ENCODE measurements at regions not wholly inside any gene's neighbourhood (a gene's known extent, or its start where the extent isn't known, plus 50 kb on each side); places are given as distances from the start of the nearest gene placed in this dataset.
"Not testable (repeated sequence)": the region's sequence is repeated elsewhere in the genome, so short reads cannot be mapped to it uniquely, and the experiment has no call there.

DNA sequence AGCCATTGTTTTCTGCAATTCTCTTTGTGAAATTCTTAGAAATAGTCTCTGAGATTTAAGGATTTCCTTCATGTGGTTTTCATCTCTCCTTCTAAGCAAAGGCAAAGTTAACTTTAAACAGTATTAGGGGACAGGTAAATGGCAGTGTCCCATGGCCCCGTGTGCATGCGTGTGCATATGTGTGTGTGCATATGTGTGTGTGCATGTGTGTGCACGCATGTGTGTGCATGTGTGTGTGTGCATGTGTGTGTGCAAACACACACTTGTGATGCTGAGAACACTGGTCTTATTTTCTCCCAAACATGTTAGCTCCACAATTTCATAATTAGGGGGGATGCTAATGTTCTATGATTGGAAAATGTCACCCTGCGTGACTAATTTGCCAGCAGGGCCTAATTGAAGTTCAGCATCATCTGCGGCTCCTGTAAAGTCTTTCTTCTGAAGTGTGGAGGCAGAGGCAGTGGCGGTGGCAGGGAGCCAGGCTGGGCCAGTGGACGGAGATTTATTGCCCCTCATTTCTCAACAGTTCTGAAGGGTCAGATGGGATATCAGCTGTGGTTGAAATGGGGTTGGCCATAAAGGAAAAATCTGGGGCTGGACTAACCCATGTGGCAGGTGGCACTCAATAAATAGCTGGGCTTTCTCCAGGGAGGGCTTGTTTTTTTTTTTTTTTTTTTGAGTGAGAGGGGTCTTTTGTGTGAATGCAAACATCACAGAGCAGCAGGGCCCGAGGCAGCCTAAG is 289.3 kb upstream of the PODXL start:
- no peak for DNase-seq

DNA sequence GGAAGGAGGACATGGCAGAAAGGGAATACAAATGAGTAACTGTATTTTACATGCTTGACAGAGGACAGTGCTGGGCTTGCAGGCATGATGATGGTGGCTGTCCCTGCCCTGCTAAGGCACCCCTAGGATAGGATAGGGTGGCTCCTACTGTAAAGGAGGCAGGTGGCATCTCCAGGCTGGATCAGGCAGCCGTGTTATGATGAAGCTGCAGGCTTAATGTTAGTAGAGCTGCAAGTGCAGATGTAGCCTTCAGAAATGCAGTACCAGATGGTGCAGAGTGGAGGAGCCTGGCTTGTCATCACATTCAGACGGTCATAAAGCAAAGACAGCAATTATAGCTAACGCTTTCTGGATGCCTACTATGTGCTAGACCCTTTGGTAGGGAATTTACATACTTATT is 287.9 kb upstream of the PODXL start:
- no peak for DNase-seq

- no peak for DNase-seq
Measured at GRCh38 chr7:131843898-131844331, 287.5 kb upstream of the PODXL start.

GRCh38 chr7:131839967-131840690 is 283.7 kb upstream of the PODXL start:
- no peak for DNase-seq

DNA sequence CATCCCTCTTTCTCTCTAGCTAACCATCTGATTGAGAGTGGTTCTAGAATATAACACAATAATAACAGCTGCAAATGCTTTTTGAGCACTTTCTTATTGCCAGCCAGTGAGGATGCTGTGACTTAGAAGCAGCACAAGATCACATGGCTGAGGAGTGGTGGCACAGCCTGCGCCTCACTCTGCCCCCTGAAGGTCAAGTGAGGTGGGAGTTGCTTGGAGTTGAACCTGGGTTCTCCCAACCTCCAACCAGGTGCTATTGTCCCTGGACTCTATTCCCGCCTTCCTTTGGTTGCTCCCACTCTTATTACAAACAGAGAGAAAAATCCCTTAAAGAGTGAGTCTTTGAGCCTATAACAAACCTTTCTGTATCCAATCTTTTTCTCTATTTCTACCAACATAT is 280.3 kb upstream of the PODXL start:
- no peak for DNase-seq

DNA sequence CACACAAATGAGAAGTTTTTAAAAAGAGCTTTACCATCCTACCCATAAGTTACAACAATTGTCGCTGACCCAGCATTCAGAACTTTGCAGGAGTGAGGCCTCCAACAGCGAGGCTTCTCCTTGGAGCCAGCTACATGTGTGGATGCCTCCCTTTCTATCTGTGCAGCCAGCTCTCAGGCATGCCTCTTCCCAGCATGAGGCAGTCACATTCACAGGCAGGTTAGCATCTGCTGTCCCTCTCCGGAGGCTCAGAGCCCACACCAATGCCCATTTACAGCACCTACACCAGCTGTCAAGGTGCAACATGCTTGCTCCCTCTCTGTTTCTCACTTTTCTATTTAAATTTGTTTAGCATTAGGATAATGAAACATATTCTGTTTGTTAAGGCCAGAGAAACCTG is 278.7 kb upstream of the PODXL start:
- no peak for DNase-seq

DNA sequence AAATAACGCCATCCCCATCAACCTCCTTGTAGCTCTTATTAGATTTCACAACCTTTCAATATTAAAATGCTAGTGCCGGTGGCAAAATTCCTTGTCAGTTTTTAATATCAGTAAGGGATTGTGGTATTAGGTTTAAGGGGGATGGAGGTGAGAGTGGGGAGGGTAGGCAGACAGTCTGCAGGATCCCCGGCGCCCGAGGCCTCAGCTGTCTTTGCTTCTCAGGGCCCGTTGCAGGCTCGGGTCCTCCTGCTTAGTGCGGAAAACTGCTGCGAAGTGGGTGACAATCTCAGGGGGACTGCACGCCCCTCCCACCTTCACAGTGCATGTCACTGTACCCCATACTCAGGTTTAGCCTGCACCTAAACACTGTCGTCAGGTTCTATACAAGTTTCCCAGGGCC is 274.3 kb upstream of the PODXL start:
- DNase-seq: no peak

GRCh38 chr7:131829947-131830558 is 273.6 kb upstream of the PODXL start:
- no peak for DNase-seq

DNA sequence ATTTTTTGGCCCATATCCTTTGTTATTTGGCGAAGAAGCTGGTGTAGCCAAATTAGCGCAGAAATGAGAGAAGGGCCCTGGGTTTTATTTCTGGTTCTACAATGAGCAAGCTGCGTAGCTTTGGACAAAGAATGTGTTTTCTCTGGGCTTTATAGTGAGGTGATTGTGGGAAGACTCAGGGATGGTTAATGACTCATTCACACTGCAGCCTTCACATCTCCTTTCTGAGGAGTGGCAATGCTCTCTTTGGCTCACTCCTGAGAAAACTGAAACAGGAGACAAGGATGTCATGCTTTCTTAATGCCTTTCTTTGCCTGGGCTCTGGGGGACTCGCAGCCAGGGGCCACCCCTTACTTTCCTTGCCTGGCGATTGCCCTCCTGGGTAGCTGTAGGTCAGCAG is 271.0 kb upstream of the PODXL start:
- no peak for DNase-seq

GRCh38 chr7:131826960-131827359 is 270.5 kb upstream of the PODXL start:
- no peak for DNase-seq

DNA sequence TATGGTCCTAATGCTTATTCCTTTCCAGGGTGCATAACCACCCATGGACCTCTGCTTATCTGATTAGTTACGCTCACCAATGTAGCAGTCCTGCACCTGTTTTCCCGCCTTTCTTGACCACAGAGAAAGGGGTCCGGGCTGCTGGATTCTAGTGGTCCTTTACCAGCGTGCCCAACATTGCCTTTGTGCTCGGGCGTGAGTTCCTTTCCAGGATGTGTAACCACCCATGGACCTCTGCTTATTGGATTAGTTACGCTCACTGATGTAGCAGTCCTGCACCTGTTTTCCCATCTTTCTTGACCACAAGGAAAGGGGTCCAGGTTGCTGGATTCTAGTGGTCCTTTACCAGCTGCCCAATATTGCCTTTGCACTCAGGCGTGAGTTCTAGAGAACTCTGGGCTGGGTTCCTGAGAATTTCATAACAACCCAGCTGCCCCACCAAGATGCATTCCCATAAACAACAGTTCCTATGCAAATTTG is 267.6 kb upstream of the PODXL start:
- DNase-seq: not testable (repeated sequence)

GRCh38 chr7:131819891-131820290 is 263.5 kb upstream of the PODXL start:
- DNase-seq: no peak

DNA sequence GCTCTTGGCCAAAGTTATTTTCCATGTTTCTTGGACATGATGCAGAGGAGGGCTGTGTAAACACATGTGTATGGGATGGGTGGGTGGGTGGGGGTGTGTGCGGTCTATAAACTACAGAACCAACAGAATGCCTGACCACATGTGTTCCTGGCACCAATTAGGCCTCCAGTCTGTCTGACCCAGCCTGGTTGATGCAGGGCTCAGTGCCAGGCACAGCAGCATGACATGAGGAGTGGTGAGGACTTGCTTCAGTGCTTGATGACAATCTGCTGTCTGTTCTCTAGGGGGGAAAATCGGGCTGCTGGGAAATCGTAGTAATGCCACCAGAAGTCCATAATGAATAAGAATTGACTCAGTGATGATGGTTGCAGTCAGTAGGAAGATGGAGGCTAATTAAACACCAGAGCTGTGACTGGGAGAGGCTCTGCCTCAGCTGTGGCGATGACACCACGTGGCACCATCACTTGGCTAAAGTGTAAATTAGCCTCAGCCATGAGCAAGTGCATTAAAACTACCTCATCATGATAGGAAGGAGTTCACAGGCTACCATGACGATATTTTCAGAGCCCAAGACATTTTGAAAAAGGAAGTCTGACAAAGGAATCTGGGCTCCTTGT is 260.1 kb upstream of the PODXL start:
- no peak for DNase-seq

GRCh38 chr7:131808736-131809135 is 252.3 kb upstream of the PODXL start:
- DNase-seq: no peak

DNA sequence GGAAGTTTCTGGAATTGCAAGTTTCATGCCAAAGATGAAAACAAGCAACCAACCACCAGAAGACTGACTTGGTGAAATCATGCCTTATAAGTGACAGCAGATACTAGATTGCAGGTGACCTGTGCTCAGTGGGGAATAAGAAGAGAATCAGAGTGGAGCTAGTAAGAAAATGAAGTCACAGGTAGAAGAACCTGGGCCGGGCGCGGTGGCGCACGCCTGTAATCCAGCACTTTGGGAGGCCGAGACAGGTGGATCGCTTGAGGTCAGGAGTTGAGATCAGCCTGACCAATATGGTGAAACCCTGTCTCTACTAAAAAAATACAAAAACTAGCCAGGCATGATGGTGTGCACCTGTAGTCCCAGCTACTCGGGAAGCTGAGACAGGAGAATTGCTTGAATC is 251.7 kb upstream of the PODXL start:
- DNase-seq: not testable (repeated sequence)

DNA sequence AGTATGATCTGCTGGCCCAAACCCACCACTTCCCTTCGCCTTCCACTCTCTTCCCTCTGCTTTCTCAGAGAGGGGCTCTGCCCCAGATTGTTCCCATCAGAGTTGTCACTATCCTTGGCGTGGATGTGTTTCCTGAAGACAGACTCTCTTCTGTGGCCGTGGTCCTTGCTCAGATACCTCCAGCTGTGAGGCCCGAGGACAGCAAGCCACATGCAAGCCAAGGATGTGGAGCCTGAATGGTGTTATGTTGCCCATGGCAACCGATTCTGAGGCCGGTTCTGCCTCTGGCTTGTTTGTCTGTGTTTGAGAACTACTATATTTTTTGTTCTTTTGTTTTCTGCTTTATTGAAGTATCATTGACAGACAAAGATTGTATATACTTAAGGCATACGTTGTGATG is 247.4 kb upstream of the PODXL start:
- DNase-seq: no peak

- no peak for DNase-seq
Measured at GRCh38 chr7:131802195-131802864, 245.9 kb upstream of the PODXL start.

GRCh38 chr7:131800531-131800930 is 244.1 kb upstream of the PODXL start:
- no peak for DNase-seq

DNA sequence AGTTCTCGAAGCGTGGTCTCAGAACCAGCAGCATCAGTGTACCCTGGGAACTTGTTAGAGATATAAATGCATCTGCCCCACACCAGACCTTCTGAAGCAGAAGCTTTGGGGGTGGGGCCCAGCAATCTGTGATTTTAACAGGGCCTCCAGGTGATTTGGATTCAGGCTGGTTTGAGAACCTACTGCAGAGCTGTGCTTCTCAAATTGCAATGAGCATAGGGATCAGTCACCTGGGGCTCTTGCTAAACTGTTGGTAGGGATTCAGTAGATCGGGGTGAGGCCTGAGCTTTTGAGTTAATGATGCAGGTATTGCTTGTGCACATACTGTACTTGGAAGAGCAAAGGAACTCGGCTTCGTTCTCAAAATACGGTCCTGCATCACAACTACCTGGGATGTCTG is 243.6 kb upstream of the PODXL start:
- DNase-seq: no peak

GRCh38 chr7:131797841-131798240 is 241.4 kb upstream of the PODXL start:
- DNase-seq: no peak

DNA sequence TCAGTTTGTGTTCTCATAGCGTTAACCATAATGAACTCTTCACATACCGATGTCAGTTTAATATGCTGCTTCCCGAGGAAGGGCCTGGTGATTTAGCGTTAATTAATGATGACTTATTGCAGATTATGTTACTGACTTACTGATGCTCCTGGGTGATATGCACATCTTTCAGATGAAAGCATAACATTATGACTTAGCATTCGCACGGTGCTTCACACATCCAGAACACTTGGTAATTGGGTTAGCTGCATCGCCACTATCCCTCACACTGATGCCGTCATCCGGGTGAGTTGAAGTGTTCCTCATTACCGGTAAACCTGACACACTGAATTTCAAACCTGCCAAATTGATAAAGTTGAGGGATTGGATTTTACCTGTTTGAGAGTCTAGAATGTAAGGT is 239.0 kb upstream of the PODXL start:
- DNase-seq: no peak

DNA sequence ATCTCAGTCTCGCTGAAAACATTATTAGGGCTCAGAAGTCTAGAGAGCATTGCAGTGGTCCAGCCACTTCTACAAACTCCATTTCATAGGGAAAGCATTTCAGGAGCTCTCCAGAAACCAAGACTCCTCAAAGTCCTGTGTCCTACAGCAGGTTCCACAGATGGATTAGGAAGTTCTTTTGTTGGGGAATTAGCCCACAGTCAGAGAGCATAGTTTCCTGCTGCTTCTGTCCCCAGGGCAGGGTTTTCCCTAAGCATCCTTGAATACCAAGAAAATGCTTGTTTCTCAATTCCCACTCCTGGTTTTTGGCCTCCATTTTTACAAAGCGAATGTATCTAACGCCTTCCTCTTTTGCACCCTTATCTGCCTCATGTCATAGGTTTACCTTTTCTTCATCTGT is 235.9 kb upstream of the PODXL start:
- no peak for DNase-seq

DNA sequence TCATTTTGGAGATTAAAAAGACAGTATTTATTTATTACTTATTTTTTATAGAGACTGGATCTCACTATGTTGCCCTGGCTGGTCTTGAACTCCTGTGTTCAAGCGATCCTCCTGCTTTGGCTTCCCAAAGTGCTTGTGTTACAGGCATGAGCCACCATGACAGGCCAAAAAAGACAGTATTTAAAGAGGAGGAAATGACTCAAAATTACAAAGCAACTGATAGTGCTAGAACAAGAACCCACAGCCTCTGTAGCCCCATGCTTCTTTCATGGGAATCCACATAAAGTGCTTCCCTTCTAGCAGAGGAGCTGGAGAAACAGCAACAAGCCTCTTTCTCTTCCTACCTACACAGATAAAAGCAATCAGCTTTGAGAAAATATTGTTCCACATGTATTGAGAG is 230.7 kb upstream of the PODXL start:
- DNase-seq: no peak

Measured in CD4-positive, alpha-beta T cell treated with Interferon gamma for 1 hour (primary cell).